HG03457 (cell line): ENCODE measurements at regions not wholly inside any gene's neighbourhood (a gene's known extent, or its start where the extent isn't known, plus 50 kb on each side); places are given as distances from the start of the nearest gene placed in this dataset.
"Not testable (repeated sequence)": the region's sequence is repeated elsewhere in the genome, so short reads cannot be mapped to it uniquely, and the experiment has no call there.

Experiments used
- ATAC-seq: cut with Tn5 transposase; IDR thresholded peaks from one replicate; pipeline ENCODE4 v1.9.1; 2021; ENCODE audit warnings: moderate number of reproducible peaks; ENCODE audit not compliant: unreplicated experiment

- ATAC-seq: no peak
These were observed 303.7 kb upstream of the PAPPA start for GRCh38 chr9:115849679-115850412.

DNA sequence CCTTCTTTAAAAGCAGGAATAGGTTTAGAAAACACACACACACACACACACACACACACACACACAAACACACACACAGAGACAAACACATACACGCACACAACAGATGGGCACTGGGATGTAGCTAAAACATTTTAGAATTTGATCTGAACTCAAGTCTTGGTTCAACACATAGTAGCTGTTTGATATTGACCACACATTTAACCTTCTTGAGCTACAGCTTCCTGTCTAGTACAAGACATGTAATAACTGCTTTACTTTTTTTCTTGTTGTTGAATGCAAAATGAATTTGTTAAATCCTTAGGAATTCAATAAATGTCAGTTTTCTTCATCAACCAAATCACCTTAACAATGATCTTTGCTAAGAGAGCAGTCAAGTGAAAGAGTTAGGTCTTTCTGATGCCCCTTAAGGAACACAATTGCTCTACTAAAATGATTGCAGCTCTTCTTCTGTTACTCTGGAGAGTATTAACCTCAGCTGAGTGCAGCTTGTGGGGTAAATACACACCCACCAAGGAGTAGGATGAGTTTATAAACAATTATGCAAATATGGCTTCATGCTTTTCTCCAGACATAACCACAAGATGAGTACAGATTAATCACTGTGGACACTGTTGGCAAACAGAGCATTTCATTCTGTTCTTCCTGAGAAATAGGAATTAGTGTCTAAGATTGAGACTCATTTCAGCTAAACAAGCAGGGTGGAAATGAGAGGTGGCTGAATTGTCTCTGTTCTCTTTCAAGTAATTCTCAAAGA lies 302.9 kb upstream of the PAPPA start:
- no peak for ATAC-seq

- no peak for ATAC-seq
These were observed 298.0 kb upstream of the PAPPA start for GRCh38 chr9:115855458-115856133.

GRCh38 chr9:115858421-115858820 lies 295.2 kb upstream of the PAPPA start:
- not testable (repeated sequence) for ATAC-seq

GRCh38 chr9:115862021-115862420 lies 291.6 kb upstream of the PAPPA start:
- ATAC-seq: no peak

DNA sequence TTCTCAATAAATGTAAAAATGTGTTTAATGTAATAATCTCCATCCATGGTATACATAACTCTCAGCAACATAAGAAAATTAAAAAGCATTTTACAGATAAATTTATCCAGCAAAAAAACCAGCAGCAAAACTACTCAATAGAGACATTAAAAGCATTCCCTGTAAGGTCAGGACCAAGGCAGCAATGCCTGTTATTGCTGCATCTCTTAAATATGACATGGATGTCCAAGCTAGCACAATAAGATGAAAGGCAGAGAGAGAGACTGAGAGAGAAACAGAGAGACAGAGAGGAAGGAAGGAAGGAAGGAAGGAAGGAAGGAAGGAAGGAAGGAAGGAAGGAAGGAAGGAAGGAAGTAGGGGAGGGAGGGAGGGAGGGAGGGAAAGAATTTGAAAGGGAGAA lies 289.0 kb upstream of the PAPPA start:
- ATAC-seq: no peak

GRCh38 chr9:115867326-115867725 lies 286.3 kb upstream of the PAPPA start:
- ATAC-seq: no peak

DNA sequence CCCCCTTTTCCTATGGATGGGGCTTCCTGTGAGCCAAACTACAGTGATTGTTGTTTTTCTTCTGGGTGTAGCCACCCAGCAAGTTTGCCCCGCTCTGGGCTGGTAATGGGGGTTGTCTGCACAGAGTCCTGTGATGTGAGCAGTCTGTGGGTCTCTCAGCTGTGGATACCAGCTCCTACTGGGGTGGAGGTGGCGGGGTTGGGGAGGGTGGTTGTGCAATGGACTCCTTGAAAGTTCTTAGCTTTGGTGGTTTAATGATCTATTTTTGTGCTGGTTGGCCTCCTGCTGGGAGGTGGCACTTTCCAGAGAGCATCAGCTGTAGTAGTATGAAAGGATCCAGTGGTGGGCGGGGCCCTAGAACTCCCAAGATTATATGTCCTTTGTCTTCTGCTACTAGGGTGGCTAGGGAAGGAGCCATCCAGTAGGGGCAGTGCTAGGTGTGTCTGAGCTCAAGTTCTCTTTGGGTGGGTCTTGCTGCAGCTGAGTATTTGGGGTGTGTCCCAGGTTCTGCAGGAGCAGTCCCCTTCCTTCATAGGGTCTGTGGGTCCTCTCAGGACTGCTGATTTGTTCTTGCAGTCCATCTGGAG lies 275.6 kb upstream of the PAPPA start:
- ATAC-seq: no peak

DNA sequence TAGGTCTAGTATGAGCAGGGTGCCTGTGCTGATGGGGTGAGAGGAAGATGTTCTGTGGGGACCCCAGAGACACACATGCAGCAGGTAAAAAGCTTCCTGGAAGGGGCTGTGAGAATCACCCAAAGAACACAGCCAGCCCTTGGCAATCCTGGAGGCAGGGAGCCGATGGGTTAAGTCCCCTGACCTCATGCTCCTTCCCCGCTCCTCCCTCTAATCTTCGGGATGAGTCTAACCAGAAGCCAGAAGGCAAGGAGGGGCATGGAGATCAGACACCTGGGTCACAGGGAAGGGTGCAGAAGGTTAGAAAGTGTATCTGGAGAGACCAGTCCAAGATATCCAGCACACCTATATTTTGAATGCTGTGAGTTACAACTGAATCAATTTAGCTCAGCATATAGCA lies 274.1 kb upstream of the PAPPA start:
- no peak for ATAC-seq

GRCh38 chr9:115880221-115880885 lies 273.2 kb upstream of the PAPPA start:
- ATAC-seq: no peak

DNA sequence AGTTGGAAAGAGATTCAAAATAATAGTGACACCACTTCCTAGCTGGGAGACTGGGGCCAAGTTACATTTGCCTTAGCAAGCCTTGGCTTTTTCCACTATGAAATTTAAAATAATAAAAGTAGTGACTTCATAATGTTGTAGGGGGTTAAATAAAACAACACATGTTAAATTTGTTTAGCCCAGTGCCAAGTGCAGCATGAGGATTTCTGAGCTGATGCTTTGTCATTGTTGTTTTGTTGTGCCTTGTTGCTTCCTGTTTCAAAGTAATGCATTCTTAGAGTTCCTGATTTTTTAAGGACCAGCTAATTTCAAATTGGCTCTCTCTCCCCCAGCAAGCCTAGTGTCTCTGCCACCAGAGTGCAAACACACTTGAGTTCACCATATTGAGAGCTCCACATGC lies 270.7 kb upstream of the PAPPA start:
- no peak for ATAC-seq

DNA sequence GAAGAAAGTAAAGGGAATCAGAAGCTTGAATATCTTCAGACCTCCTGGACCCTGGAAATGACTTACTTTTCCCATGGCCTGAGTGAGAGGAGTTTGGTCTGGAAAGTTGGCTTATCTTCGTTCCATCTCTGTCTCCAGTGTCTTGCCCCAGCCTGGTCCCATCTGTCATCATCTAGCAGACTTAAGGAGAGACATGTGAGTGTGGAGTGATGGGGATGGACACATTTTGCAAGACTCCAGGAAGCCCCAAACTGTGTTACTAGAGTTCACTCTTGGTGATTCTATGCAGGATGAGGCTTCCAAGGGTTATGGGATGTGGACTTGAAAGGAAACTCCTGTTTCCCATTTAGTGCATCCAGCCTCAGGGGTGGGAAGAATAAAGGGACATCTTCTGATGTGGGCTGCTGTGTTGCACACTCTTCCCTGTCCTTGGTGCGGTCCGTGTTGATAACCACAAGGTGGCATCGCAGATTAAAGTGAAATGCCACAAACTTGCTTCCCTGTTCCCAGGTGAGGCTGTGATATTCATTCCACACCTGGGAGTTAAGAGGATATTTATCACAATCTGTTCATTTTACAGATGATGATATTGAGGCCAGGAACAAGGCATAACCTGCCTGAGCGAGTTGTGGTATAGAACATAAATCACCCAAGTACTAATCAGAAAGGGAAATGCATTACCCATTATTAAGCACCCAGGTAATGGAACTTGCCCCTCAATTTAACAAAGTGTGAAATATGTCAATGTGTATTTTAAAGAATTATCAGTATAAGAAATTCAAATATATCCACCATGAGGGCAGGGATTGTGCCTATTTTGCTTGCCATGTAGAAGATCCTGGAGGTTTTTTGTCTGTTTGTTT lies 269.9 kb upstream of the PAPPA start:
- ATAC-seq: no peak

GRCh38 chr9:115884846-115885245 lies 268.7 kb upstream of the PAPPA start:
- ATAC-seq: no peak

- ATAC-seq: no peak
These were observed 265.5 kb upstream of the PAPPA start for GRCh38 chr9:115888131-115888530.

GRCh38 chr9:115891929-115892328 lies 261.7 kb upstream of the PAPPA start:
- ATAC-seq: no peak

- ATAC-seq: not testable (repeated sequence)
These were observed 255.1 kb upstream of the PAPPA start for GRCh38 chr9:115898478-115898877.

- no peak for ATAC-seq
These were observed 252.9 kb upstream of the PAPPA start for GRCh38 chr9:115900698-115901097.

DNA sequence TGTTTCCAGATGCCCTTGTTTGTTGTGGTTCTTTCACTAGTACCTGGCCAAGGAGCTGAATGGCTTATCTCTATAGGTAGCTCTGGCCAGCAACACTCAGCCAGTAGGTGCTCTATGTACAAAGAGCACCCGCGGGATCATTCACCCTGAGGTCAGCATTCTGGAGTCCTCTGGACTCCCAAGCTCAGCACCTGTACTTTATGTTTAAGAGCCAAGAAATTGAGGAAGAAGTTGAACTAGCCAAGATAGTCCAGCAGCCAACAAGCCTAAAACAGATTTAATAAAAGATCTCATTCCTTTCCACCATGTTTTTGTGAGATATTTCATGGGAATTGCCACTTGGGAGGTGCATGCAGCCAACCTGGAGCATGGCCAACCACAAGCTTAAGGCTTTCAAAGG lies 242.6 kb upstream of the PAPPA start:
- ATAC-seq: no peak

DNA sequence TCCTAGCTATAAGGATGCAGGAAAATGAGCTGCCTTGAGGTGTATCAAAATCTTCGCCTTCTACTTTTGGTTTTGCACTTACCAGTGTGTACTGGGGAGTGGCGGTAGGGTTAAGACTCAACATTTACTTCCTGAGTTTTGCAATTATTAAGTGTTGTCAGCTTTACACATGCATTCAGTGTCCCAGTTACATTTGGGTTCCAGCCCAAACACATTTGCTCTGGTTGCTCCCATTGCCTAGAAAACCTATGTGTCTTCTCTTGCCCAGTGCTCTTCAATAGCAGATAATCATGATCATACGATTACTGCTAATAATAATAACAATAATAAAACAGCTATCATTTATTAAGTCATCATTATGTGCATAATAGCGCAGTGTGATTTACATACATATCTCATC lies 241.5 kb upstream of the PAPPA start:
- ATAC-seq: no peak

- ATAC-seq: no peak
These were observed 239.9 kb upstream of the PAPPA start for GRCh38 chr9:115913696-115914095.
